Loucy (cell line): ENCODE measurements at regions not wholly inside any gene's neighbourhood (a gene's known extent, or its start where the extent isn't known, plus 50 kb on each side); places are given as distances from the start of the nearest gene placed in this dataset.

ENCODE experiments used
- H2AFZ ChIP-seq: fragments of 200-600 bp; sonication (generic); 2 replicates; pipeline ENCODE4 v1.6.0; 2016; ENCODE audit warnings: antibody characterized with exemption, mild to moderate bottlenecking, low read length, moderate library complexity
- H3F3A ChIP-seq: fragments of 200-600 bp; 2 replicates; pipeline ENCODE4 v1.6.0; 2016; ENCODE audit warnings: antibody characterized with exemption, low read depth, mild to moderate bottlenecking
- H3K27me3 ChIP-seq: fragments of 200-600 bp; sonication (generic); 2 replicates; pipeline ENCODE4 v1.6.1; 2014; ENCODE audit warnings: low read length, mild to moderate bottlenecking; ENCODE audit not compliant: insufficient read depth, poor library complexity, severe bottlenecking
- H3K36me3 ChIP-seq: fragments of 200-600 bp; sonication (generic); 2 replicates; pipeline ENCODE4 v1.6.1; 2016; ENCODE audit warnings: low read length; ENCODE audit not compliant: insufficient read depth
- H3K4me1 ChIP-seq: fragments of 200-600 bp; sonication (generic); 2 replicates; pipeline ENCODE4 v1.5.1; 2014; ENCODE audit warnings: low read length, mild to moderate bottlenecking; ENCODE audit not compliant: insufficient read depth, poor library complexity, severe bottlenecking
- H3K4me2 ChIP-seq: fragments of 200-600 bp; sonication (generic); 2 replicates; pipeline ENCODE4 v1.6.0; 2014; ENCODE audit warnings: antibody characterized with exemption, low read length, low read depth, mild to moderate bottlenecking; ENCODE audit not compliant: poor library complexity, severe bottlenecking
- H3K4me3 ChIP-seq: fragments of 200-600 bp; sonication (generic); 2 replicates; pipeline ENCODE4 v1.5.1; 2014; ENCODE audit warnings: low read length, mild to moderate bottlenecking, mixed read lengths; ENCODE audit not compliant: poor library complexity, severe bottlenecking
- H3K79me2 ChIP-seq: fragments of 200-600 bp; sonication (generic); 2 replicates; pipeline ENCODE4 v1.6.1; 2014; ENCODE audit warnings: low read length; ENCODE audit not compliant: insufficient read depth
- H3K9ac ChIP-seq: fragments of 200-600 bp; sonication (generic); 2 replicates; pipeline ENCODE4 v1.6.0; 2014; ENCODE audit warnings: mild to moderate bottlenecking, low read depth, low read length, moderate library complexity; ENCODE audit not compliant: poor library complexity, severe bottlenecking
- H3K9me2 ChIP-seq: fragments of 200-600 bp; sonication (generic); replicated peaks from 2 replicates; pipeline ENCODE4 v1.6.1; 2016; ENCODE audit warnings: low read depth, low read length, mixed read lengths
- H3K9me3 ChIP-seq: fragments of 200-600 bp; sonication (generic); 2 replicates; pipeline ENCODE4 v1.6.1; 2014; ENCODE audit warnings: mild to moderate bottlenecking, antibody characterized with exemption, low read length, low read depth; ENCODE audit not compliant: insufficient read depth
- H4K20me1 ChIP-seq: fragments of 200-600 bp; sonication (generic); 2 replicates; pipeline ENCODE4 v1.6.0; 2014; ENCODE audit warnings: antibody characterized with exemption, low read length, mild to moderate bottlenecking; ENCODE audit not compliant: insufficient read depth, poor library complexity, severe bottlenecking
- EZH2phosphoT487 ChIP-seq: fragments of 200-600 bp; IDR thresholded peaks from 2 replicates; pipeline ENCODE4 v1.6.1; 2018; ENCODE audit warnings: antibody characterized with exemption, mild to moderate bottlenecking, moderate library complexity, borderline replicate concordance
- TF ChIP-seq, protein P1 (sequence below): fragments of 200-600 bp; sonication (generic); conservative IDR thresholded peaks from 2 replicates; pipeline ENCODE4 v1.5.1; 2014; ENCODE audit warnings: mild to moderate bottlenecking, antibody characterized with exemption, low read length

GRCh38 chr4:57320849-57321248, 210.7 kb upstream of the IGFBP7 start:
- Histone ChIP-seq H3K4me1 (no peaks in the 10 kb centered on the region), H3K27me3 (no peaks in the 10 kb centered on the region), H3K36me3 (no peaks in the 10 kb centered on the region), H3K4me3 (no peak overlapping the region), H4K20me1 (no peaks in the 10 kb centered on the region), H3K4me2 (no peak overlapping the region), H3K79me2 (no peaks in the 10 kb centered on the region), H3K9me3 (no peaks in the 10 kb centered on the region), H2AFZ (no peak overlapping the region), H3K9me2 (no peaks in the 10 kb centered on the region), H3F3A (no peaks in the 10 kb centered on the region), H3K9ac (no peak overlapping the region)
- TF ChIP-seq, protein P1, sequence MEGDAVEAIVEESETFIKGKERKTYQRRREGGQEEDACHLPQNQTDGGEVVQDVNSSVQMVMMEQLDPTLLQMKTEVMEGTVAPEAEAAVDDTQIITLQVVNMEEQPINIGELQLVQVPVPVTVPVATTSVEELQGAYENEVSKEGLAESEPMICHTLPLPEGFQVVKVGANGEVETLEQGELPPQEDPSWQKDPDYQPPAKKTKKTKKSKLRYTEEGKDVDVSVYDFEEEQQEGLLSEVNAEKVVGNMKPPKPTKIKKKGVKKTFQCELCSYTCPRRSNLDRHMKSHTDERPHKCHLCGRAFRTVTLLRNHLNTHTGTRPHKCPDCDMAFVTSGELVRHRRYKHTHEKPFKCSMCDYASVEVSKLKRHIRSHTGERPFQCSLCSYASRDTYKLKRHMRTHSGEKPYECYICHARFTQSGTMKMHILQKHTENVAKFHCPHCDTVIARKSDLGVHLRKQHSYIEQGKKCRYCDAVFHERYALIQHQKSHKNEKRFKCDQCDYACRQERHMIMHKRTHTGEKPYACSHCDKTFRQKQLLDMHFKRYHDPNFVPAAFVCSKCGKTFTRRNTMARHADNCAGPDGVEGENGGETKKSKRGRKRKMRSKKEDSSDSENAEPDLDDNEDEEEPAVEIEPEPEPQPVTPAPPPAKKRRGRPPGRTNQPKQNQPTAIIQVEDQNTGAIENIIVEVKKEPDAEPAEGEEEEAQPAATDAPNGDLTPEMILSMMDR: no peak
- TF ChIP-seq EZH2phosphoT487: no peak

DNA sequence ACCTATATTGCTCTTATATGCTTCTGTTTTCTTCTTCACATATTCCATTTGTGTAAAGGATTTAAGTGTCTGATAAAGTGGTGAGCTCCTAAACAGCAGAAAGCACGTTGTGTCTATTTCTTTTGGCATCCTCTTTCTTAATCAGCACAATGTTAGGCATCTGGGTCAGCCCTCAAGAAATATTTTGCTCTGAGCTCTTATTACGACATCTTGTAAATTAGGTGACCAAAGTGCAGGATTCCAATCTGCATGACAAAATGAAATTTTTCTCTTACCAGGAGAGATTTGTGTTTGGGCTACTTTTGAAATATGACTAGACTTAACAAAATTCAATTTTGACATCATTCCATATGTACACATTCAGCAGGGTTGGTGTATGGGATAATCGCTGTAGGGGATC, 210.0 kb upstream of the IGFBP7 start:
- no peak for TF ChIP-seq EZH2phosphoT487
- TF ChIP-seq, protein P1: no peak

GRCh38 chr4:57318703-57319102, 208.5 kb upstream of the IGFBP7 start:
- Histone ChIP-seq H3K4me1 (no peaks in the 10 kb centered on the region), H3K27me3 (no peaks in the 10 kb centered on the region), H3K79me2 (no peaks in the 10 kb centered on the region), H3F3A (no peaks in the 10 kb centered on the region), H3K9me2 (no peaks in the 10 kb centered on the region), H2AFZ (no peak overlapping the region), H3K9me3 (no peaks in the 10 kb centered on the region), H3K4me2 (no peak overlapping the region), H3K9ac (no peak overlapping the region), H3K4me3 (no peak overlapping the region), H4K20me1 (no peaks in the 10 kb centered on the region), H3K36me3 (no peaks in the 10 kb centered on the region)
- TF ChIP-seq, protein P1: no peak
- no peak for TF ChIP-seq EZH2phosphoT487

More for the DNA sequence above, 210.0 kb upstream of the IGFBP7 start:
- H3K9me3 ChIP-seq: no peaks in the 10 kb centered on the region
- no peaks in the 10 kb centered on the region for H3K79me2 ChIP-seq
- H3K9me2 ChIP-seq: no peaks in the 10 kb centered on the region
- no peaks in the 10 kb centered on the region for H3F3A ChIP-seq
- H3K4me3 ChIP-seq: no peak overlapping the region
- H3K4me1 ChIP-seq: no peaks in the 10 kb centered on the region
- no peak overlapping the region for H3K4me2 ChIP-seq
- H2AFZ ChIP-seq: no peak overlapping the region
- no peaks in the 10 kb centered on the region for H3K36me3 ChIP-seq
- no peaks in the 10 kb centered on the region for H3K27me3 ChIP-seq
- no peak overlapping the region for H3K9ac ChIP-seq
- H4K20me1 ChIP-seq: no peaks in the 10 kb centered on the region
